Head of caudate nucleus (tissue), 42 donors: ENCODE measurements at regions not wholly inside any gene's neighbourhood (a gene's known extent, or its start where the extent isn't known, plus 50 kb on each side); places are given as distances from the start of the nearest gene placed in this dataset.
A peak's percentile ranks its signal among the peaks of the same experiment; 100 is the strongest.

ENCODE experiments used
- DNase-seq, 42 donors: peaks; one replicate each; pipeline versions ENCODE4 v3.0.0 to v3.0.0-alpha.2; 2020 to 2021; ENCODE audit warnings: mixed read lengths in 7 of 42
- intact Hi-C: fragments of 100-400 bp; cut with DNase I; formaldehyde crosslinking; loops from one replicate; pipeline ENCODE4 v1.15.0; 2022

- intact Hi-C loops = no loop called here
- DNase-seq = no peak
Observed at GRCh38 chr3:64888840-64889392, 201.1 kb upstream of the ADAMTS9 start.

- intact Hi-C loops = no loop called here
- no peak for DNase-seq
Observed at GRCh38 chr3:64888165-64888564, 200.4 kb upstream of the ADAMTS9 start.

GRCh38 chr3:64885055-64885454 is 197.3 kb upstream of the ADAMTS9 start:
- no peak for DNase-seq
- intact Hi-C loops = no loop called here

- intact Hi-C loops = no loop called here
- DNase-seq = no peak
Observed at GRCh38 chr3:64884536-64884935, 196.7 kb upstream of the ADAMTS9 start.

- intact Hi-C loops = no loop called here
- DNase-seq = no peak
Observed at GRCh38 chr3:64880916-64881315, 193.1 kb upstream of the ADAMTS9 start.

- DNase-seq = no peak
- intact Hi-C loops = no loop called here
Observed at GRCh38 chr3:64878362-64878761, 190.6 kb upstream of the ADAMTS9 start.

GRCh38 chr3:64873400-64873799 is 185.6 kb upstream of the ADAMTS9 start:
- intact Hi-C loops = no loop called here
- no peak for DNase-seq

- DNase-seq = no peak
- intact Hi-C loops = no loop called here
Observed at GRCh38 chr3:64872345-64872744, 184.5 kb upstream of the ADAMTS9 start.

- intact Hi-C loops = no loop called here
- DNase-seq = no peak
Observed at GRCh38 chr3:64871834-64872249, 184.0 kb upstream of the ADAMTS9 start.

GRCh38 chr3:64870876-64871646 is 183.3 kb upstream of the ADAMTS9 start:
- DNase-seq = no peak
- intact Hi-C loops = no loop called here

- DNase-seq = no peak
Observed at GRCh38 chr3:64867224-64867623, 179.4 kb upstream of the ADAMTS9 start.

GRCh38 chr3:64865839-64866570 is 178.2 kb upstream of the ADAMTS9 start:
- intact Hi-C loops = no loop called here

More at GRCh38 chr3:64867224-64867623, 179.4 kb upstream of the ADAMTS9 start:
- intact Hi-C loops = no loop called here

GRCh38 chr3:64863226-64864212 is 175.7 kb upstream of the ADAMTS9 start:
- intact Hi-C loops = no loop called here
- peak in 7 of 42 donors; percentile 2 to 56 (median 11) for DNase-seq

More at GRCh38 chr3:64865839-64866570, 178.2 kb upstream of the ADAMTS9 start:
- DNase-seq = no peak

- intact Hi-C loops = no loop called here
- DNase-seq = no peak
Observed at GRCh38 chr3:64861684-64862083, 173.9 kb upstream of the ADAMTS9 start.

GRCh38 chr3:64860536-64860870 is 172.7 kb upstream of the ADAMTS9 start:
- no peak for DNase-seq
- intact Hi-C loops = no loop called here

- intact Hi-C loops = no loop called here
- no peak for DNase-seq
Observed at GRCh38 chr3:64859625-64860535, 172.1 kb upstream of the ADAMTS9 start.

- intact Hi-C loops = no loop called here
- DNase-seq = no peak
Observed at GRCh38 chr3:64856977-64857516, 169.2 kb upstream of the ADAMTS9 start.

GRCh38 chr3:64856106-64856505 is 168.3 kb upstream of the ADAMTS9 start:
- intact Hi-C loops = no loop called here
- no peak for DNase-seq
